ENCODE measurements at regions not wholly inside any gene's neighbourhood (a gene's known extent, or its start where the extent isn't known, plus 50 kb on each side); places are given as distances from the start of the nearest gene placed in this dataset.

GRCh38 chr3:162647321-162647720 lies 1150.7 kb downstream of the OTOL1 start:
- H3K4me3 ChIP-seq (ENCODE audit: low read depth, low read length, poor library complexity, severe bottlenecking), result no peak overlapping the region
- no peak overlapping the region for H3K27ac ChIP-seq (ENCODE audit: low read depth, low read length, poor library complexity, severe bottlenecking)
- H3K4me2 ChIP-seq (ENCODE audit: low read length), result no peak overlapping the region
- H3K9me3 ChIP-seq (ENCODE audit: low read length), result 0 out of 2 replicates have a peak, but pooled peaks cover 4% of the 10 kb centered on the region
- TF ChIP-seq, protein P1, sequence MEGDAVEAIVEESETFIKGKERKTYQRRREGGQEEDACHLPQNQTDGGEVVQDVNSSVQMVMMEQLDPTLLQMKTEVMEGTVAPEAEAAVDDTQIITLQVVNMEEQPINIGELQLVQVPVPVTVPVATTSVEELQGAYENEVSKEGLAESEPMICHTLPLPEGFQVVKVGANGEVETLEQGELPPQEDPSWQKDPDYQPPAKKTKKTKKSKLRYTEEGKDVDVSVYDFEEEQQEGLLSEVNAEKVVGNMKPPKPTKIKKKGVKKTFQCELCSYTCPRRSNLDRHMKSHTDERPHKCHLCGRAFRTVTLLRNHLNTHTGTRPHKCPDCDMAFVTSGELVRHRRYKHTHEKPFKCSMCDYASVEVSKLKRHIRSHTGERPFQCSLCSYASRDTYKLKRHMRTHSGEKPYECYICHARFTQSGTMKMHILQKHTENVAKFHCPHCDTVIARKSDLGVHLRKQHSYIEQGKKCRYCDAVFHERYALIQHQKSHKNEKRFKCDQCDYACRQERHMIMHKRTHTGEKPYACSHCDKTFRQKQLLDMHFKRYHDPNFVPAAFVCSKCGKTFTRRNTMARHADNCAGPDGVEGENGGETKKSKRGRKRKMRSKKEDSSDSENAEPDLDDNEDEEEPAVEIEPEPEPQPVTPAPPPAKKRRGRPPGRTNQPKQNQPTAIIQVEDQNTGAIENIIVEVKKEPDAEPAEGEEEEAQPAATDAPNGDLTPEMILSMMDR (conservative IDR thresholded peaks at IDR 0.05; ENCODE audit: low read length), result no peak
- no peak for TF ChIP-seq EZH2phosphoT487 (IDR thresholded peaks at IDR 0.05; ENCODE audit: borderline replicate concordance, low read depth, low read length)
- intact Hi-C loops (cut with micrococcal nuclease; ENCODE audit: unreplicated experiment), result no loop called here
- no peaks in the 10 kb centered on the region for H3K36me3 ChIP-seq (ENCODE audit: insufficient read depth, low read length)
- no peak overlapping the region for H2AFZ ChIP-seq (ENCODE audit: low read length)
- no TSS peak for BruUV-seq (replicated peaks)
- no peaks in the 10 kb centered on the region for H3K4me1 ChIP-seq (ENCODE audit: insufficient read depth, low read length, poor library complexity, severe bottlenecking)
- ChIA-PET CTCF (ENCODE audit: unreplicated experiment) (no interaction called here), POLR2A (interaction anchor here (0.5 kb wide), 1 partner anchor 74 kb away, joined by 3 read pairs; no protein-coding TSS in a partner anchor)
- H3K9me2 ChIP-seq (ENCODE audit: insufficient read depth, low read length), result no peaks in the 10 kb centered on the region
- DNase-seq (ENCODE audit: low spot score), result no peak
- no peaks in the 10 kb centered on the region for H3K79me2 ChIP-seq (ENCODE audit: insufficient read depth, low read depth, low read length)
- H4K20me1 ChIP-seq (ENCODE audit: insufficient read depth, low read length), result no peaks in the 10 kb centered on the region

DNA sequence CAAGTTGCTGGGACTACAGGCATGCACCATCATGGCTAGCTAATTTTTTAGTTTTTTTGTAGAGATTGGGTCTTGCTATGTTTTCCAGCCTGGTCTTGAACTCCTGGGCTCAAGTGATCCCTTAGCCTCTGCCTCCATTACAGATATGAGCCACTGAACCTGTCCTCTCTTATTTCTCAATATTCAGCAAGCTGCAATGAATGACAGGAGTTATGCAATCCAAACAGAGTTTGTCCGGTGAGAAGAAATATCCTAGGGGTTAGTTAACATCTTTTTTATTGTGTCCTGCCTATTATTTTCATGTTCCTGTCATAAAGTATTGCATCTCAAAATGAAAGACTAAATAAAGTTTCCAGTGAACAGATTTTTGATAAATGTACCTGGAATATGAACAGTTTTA lies 1161.4 kb downstream of the OTOL1 start:
- DNase-seq (ENCODE audit: low spot score), result no peak
- no peak for TF ChIP-seq EZH2phosphoT487 (IDR thresholded peaks at IDR 0.05; ENCODE audit: borderline replicate concordance, low read depth, low read length)
- TF ChIP-seq, protein P1 (conservative IDR thresholded peaks at IDR 0.05; ENCODE audit: low read length), result no peak
- Histone ChIP-seq H3K4me2 (ENCODE audit: low read length) (no peak overlapping the region), H3K4me3 (ENCODE audit: low read depth, low read length, poor library complexity, severe bottlenecking) (no peak overlapping the region), H4K20me1 (ENCODE audit: insufficient read depth, low read length) (no peaks in the 10 kb centered on the region), H3K79me2 (ENCODE audit: insufficient read depth, low read depth, low read length) (no peaks in the 10 kb centered on the region), H3K9me2 (ENCODE audit: insufficient read depth, low read length) (no peaks in the 10 kb centered on the region; the same call in 1 of the 2 replicates), H3K9me3 (ENCODE audit: low read length) (no peaks in the 10 kb centered on the region), H3K36me3 (ENCODE audit: insufficient read depth, low read length) (no peaks in the 10 kb centered on the region), H3K4me1 (ENCODE audit: insufficient read depth, low read length, poor library complexity, severe bottlenecking) (no peaks in the 10 kb centered on the region), H2AFZ (ENCODE audit: low read length) (no peak overlapping the region), H3K27ac (ENCODE audit: low read depth, low read length, poor library complexity, severe bottlenecking) (no peak overlapping the region)
- POLR2A ChIA-PET, result interaction anchor here (0.6 kb wide), 1 partner anchor 54 kb away, joined by 3 read pairs; no protein-coding TSS in a partner anchor
- intact Hi-C loops (cut with micrococcal nuclease; ENCODE audit: unreplicated experiment), result no loop called here
- BruUV-seq (replicated peaks), result no TSS peak
- CTCF ChIA-PET (ENCODE audit: unreplicated experiment), result no interaction called here

GRCh38 chr3:162665684-162666391 lies 1169.2 kb downstream of the OTOL1 start:
- no peak overlapping the region for H3K4me2 ChIP-seq (ENCODE audit: low read length)
- ChIA-PET POLR2A (no interaction called here), CTCF (ENCODE audit: unreplicated experiment) (interaction anchor here (0.6 kb wide), 1 partner anchor 862 kb away, joined by 4 read pairs; no protein-coding TSS in a partner anchor)
- no peak overlapping the region for H3K27ac ChIP-seq (ENCODE audit: low read depth, low read length, poor library complexity, severe bottlenecking)
- H3K4me1 ChIP-seq (ENCODE audit: insufficient read depth, low read length, poor library complexity, severe bottlenecking), result no peaks in the 10 kb centered on the region
- TF ChIP-seq, protein P1 (conservative IDR thresholded peaks at IDR 0.05; ENCODE audit: low read length), result no peak
- no peak for TF ChIP-seq EZH2phosphoT487 (IDR thresholded peaks at IDR 0.05; ENCODE audit: borderline replicate concordance, low read depth, low read length)
- no TSS peak for BruUV-seq (replicated peaks)
- no peaks in the 10 kb centered on the region for H3K9me3 ChIP-seq (ENCODE audit: low read length)
- intact Hi-C loops (cut with micrococcal nuclease; ENCODE audit: unreplicated experiment), result no loop called here
- no peak overlapping the region for H2AFZ ChIP-seq (ENCODE audit: low read length)
- H3K9me2 ChIP-seq (ENCODE audit: insufficient read depth, low read length), result no peaks in the 10 kb centered on the region
- H3K36me3 ChIP-seq (ENCODE audit: insufficient read depth, low read length), result no peaks in the 10 kb centered on the region
- no peaks in the 10 kb centered on the region for H4K20me1 ChIP-seq (ENCODE audit: insufficient read depth, low read length)
- no peak overlapping the region for H3K4me3 ChIP-seq (ENCODE audit: low read depth, low read length, poor library complexity, severe bottlenecking)
- H3K79me2 ChIP-seq (ENCODE audit: insufficient read depth, low read depth, low read length), result no peaks in the 10 kb centered on the region
- no peak for DNase-seq (ENCODE audit: low spot score)

Data from OCI-LY7 (cell line).